Endothelial cell of umbilical vein (primary cell): ENCODE measurements at regions not wholly inside any gene's neighbourhood (a gene's known extent, or its start where the extent isn't known, plus 50 kb on each side); places are given as distances from the start of the nearest gene placed in this dataset.

Experiments used
- BruUV-seq: library from RNA; stranded (reverse); fragments of 400-500 nt; replicated peaks from 2 replicates; lab custom pipeline; 2021; lab: Mats Ljungman, UMichigan
- CTCF ChIA-PET: fragments of 300-600, 350-600 bp; sonication (Branson Sonifier 250); formaldehyde crosslinking; loops from one replicate; lab custom pipeline; 2021; ENCODE audit warnings: antibody characterized with exemption, inconsistent platforms; lab: Charles Lee
- POLR2A ChIA-PET: fragments of 300-600, 350-600 bp; sonication (Branson Sonifier 250); formaldehyde crosslinking; loops from one replicate; lab custom pipeline; 2021; ENCODE audit warnings: antibody characterized with exemption, inconsistent platforms; lab: Charles Lee
- DNase-seq: peaks from one replicate; pipeline ENCODE4 v3.0.0-alpha.2; 2011; ENCODE audit warnings: low read depth, low spot score
- FAIRE-seq: peaks from 2 replicates; lab custom pipeline; 2011; peaks lifted over from hg19 to GRCh38; lab: Jason Lieb, UNC
- H2AFZ ChIP-seq: 2 replicates; pipeline ENCODE4 v1.6.0; 2012; ENCODE audit warnings: low read depth, low read length, control low read depth, inconsistent platforms
- H3K27ac ChIP-seq: 2 replicates; pipeline ENCODE4 v1.5.1; 2011; ENCODE audit warnings: low read depth, mild to moderate bottlenecking, control low read depth, low read length, moderate library complexity; ENCODE audit not compliant: insufficient read depth
- H3K27me3 ChIP-seq, 2 experiments: 2 replicates each; pipeline versions ENCODE4 v1.6.0 to v1.6.1; 2011; ENCODE audit warnings: low read length in 2 of 2, mixed read lengths in 1 of 2; ENCODE audit not compliant: control insufficient read depth in 2 of 2, insufficient read depth in 2 of 2
- H3K36me3 ChIP-seq, 2 experiments: 2 replicates in 1 of 2; 3 replicates in 1 of 2; pipeline ENCODE4 v1.5.1; 2011; ENCODE audit warnings: low read length in 2 of 2, mild to moderate bottlenecking in 1 of 2, moderate library complexity in 1 of 2; ENCODE audit not compliant: control insufficient read depth in 2 of 2, insufficient read depth in 2 of 2; ENCODE audit errors: extremely low read depth in 1 of 2
- H3K4me1 ChIP-seq: 3 replicates; pipeline ENCODE4 v1.5.1; 2011; ENCODE audit warnings: mild to moderate bottlenecking, low read length; ENCODE audit not compliant: control insufficient read depth, insufficient read depth; ENCODE audit errors: extremely low read depth
- H3K4me2 ChIP-seq: 2 replicates; pipeline ENCODE4 v1.6.1; 2011; ENCODE audit warnings: low read length, control low read depth, mixed read lengths; ENCODE audit not compliant: insufficient read depth
- H3K4me3 ChIP-seq, 3 experiments: fragments of 200-600 bp in 1 of 3; sonication (generic), shearing (Covaris generic) in 1 of 3; replicated peaks in 1 of 3; 2 replicates each; pipeline ENCODE4 v1.5.1; 2011 to 2016; ENCODE audit warnings: control low read depth in 3 of 3, low read length in 3 of 3, mild to moderate bottlenecking in 2 of 3, inconsistent platforms in 1 of 3, low read depth in 1 of 3, moderate library complexity in 1 of 3; ENCODE audit not compliant: insufficient read depth in 1 of 3
- H3K79me2 ChIP-seq: 2 replicates; pipeline ENCODE4 v1.6.0; 2012; ENCODE audit warnings: low read length, inconsistent platforms; ENCODE audit not compliant: control insufficient read depth, insufficient read depth
- H3K9ac ChIP-seq: replicated peaks from 2 replicates; pipeline ENCODE3; 2011; ENCODE audit warnings: low read length, control low read depth; ENCODE audit not compliant: insufficient read depth; ENCODE audit errors: extremely low read depth
- H3K9me1 ChIP-seq: replicated peaks from 3 replicates; pipeline ENCODE4 v1.6.0; 2011; ENCODE audit warnings: mild to moderate bottlenecking, low read length; ENCODE audit not compliant: control insufficient read depth, insufficient read depth; ENCODE audit errors: extremely low read depth
- H3K9me3 ChIP-seq: replicated peaks from 2 replicates; pipeline ENCODE4 v1.5.1; 2012; ENCODE audit warnings: low read length, inconsistent platforms; ENCODE audit not compliant: control insufficient read depth, insufficient read depth
- H4K20me1 ChIP-seq: replicated peaks from 2 replicates; pipeline ENCODE3; 2011; ENCODE audit warnings: mild to moderate bottlenecking, low read length; ENCODE audit not compliant: control insufficient read depth, insufficient read depth; ENCODE audit errors: extremely low read depth
- CTCF ChIP-seq, 2 donors: IDR thresholded peaks; 1 replicate in 1 of 2; 2 replicates in 1 of 2; pipeline ENCODE4 v1.5.1; 2011; ENCODE audit warnings: low read length in 2 of 2, mild to moderate bottlenecking in 2 of 2, moderate library complexity in 2 of 2, control low read depth in 1 of 2, inconsistent platforms in 1 of 2, low read depth in 1 of 2; ENCODE audit not compliant: insufficient read depth in 1 of 2; ENCODE audit errors: extremely low read depth in 1 of 2
- EZH2 ChIP-seq: IDR thresholded peaks from 2 replicates; pipeline ENCODE4 v1.6.1; 2012; ENCODE audit warnings: borderline replicate concordance, low read depth, mild to moderate bottlenecking, moderate library complexity, low read length, inconsistent platforms; ENCODE audit not compliant: severe bottlenecking
- FOS ChIP-seq: IDR thresholded peaks from 2 replicates; pipeline ENCODE4 v1.6.1; 2011; ENCODE audit warnings: mild to moderate bottlenecking, low read length, moderate library complexity, borderline replicate concordance; ENCODE audit not compliant: insufficient read depth
- GATA2 ChIP-seq: IDR thresholded peaks from 2 replicates; pipeline ENCODE4 v1.7.0; 2011; ENCODE audit warnings: low read depth, mild to moderate bottlenecking, moderate library complexity, mixed read lengths, low read length; ENCODE audit not compliant: insufficient read length, insufficient read depth
- JUN ChIP-seq: IDR thresholded peaks from 2 replicates; pipeline ENCODE4 v1.6.1; 2011; ENCODE audit warnings: borderline replicate concordance, low read depth; ENCODE audit not compliant: insufficient read length, insufficient read depth
- MYC ChIP-seq: IDR thresholded peaks from one replicate; pipeline ENCODE4 v1.6.1; 2011; ENCODE audit warnings: mild to moderate bottlenecking, low read depth, low read length
- POLR2A ChIP-seq: IDR thresholded peaks from 2 replicates; pipeline ENCODE4 v1.6.1; 2012; ENCODE audit warnings: low read depth, mild to moderate bottlenecking, control low read depth, low read length
- POLR2AphosphoS5 ChIP-seq: IDR thresholded peaks from 2 replicates; pipeline ENCODE4 v1.6.1; 2012; ENCODE audit warnings: low read depth, mild to moderate bottlenecking, control low read depth, low read length, moderate library complexity; ENCODE audit not compliant: insufficient read depth
- dilution Hi-C: fragments of 300-500 bp; cut with MboI; formaldehyde crosslinking; loops from one replicate; pipeline ENCODE4 v1.15.0; 2019; ENCODE audit warnings: low sequenced_read_pairs; ENCODE audit not compliant: extremely low pct_ligation_motif_present
- intact Hi-C: fragments of 100-400 bp; cut with micrococcal nuclease; formaldehyde crosslinking; loops from one replicate; pipeline ENCODE4 v1.10.0; 2022
- TF ChIP-seq, protein P1 (sequence below): IDR thresholded peaks from 2 replicates; pipeline ENCODE4 v1.6.1; 2011; ENCODE audit not compliant: insufficient read depth, insufficient read length

DNA sequence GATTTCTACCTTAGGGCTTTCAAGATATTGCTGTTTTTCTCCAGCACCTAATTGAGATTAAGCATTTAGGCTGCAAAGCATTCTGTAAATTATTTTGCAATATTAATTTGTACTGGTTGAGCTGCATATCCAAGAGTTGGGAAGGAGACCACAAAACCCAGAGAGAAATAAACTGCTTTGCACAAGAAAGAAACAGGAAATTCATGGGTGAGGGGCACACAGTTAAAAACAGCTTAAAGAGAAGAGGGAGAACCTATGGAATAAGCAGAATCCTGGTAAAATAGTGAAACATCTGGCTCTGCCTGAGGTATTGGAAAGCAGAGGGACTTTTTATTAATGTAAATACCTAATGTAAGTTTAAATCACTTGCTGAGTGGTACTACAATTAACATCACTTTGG, 243.0 kb downstream of the TMEM167A start:
- Histone ChIP-seq H3K79me2 (no peaks in the 10 kb centered on the region), H4K20me1 (no peaks in the 10 kb centered on the region), H3K4me2 (no peak overlapping the region), H3K9ac (no peak overlapping the region), H3K27me3 (peaks cover 0 to 2% of the 10 kb centered on the region in 2 experiments), H2AFZ (no peak overlapping the region), H3K9me3 (no peaks in the 10 kb centered on the region), H3K36me3 (no peaks in the 10 kb centered on the region), H3K4me1 (no peaks in the 10 kb centered on the region), H3K4me3 (no peak overlapping the region), H3K27ac (no peak overlapping the region), H3K9me1 (no peaks in the 10 kb centered on the region)
- TF ChIP-seq POLR2AphosphoS5 (no peak), FOS (no peak), POLR2A (no peak), JUN (no peak), MYC (no peak), CTCF (IDR thresholded peaks at IDR 0.05; ENCODE audit: extremely low read depth in 1 of 2, insufficient read depth in 1 of 2, low read depth in 1 of 2, low read length in 2 of 2) (no peak), GATA2 (no peak), EZH2 (no peak)
- TF ChIP-seq, protein P1, sequence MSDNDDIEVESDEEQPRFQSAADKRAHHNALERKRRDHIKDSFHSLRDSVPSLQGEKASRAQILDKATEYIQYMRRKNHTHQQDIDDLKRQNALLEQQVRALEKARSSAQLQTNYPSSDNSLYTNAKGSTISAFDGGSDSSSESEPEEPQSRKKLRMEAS, result no peak
- ChIA-PET POLR2A (no interaction called here), CTCF (interaction anchor here (0.9 kb wide), 1 partner anchor 339 kb away, joined by 3 read pairs; no protein-coding TSS in a partner anchor)
- dilution Hi-C loops (no loop called here), intact Hi-C loops (no loop called here)
- FAIRE-seq, result no peak
- DNase-seq, result no peak
- BruUV-seq, result no TSS peak
